Omental fat pad (tissue), 3 donors: ENCODE measurements at regions not wholly inside any gene's neighbourhood (a gene's known extent, or its start where the extent isn't known, plus 50 kb on each side); places are given as distances from the start of the nearest gene placed in this dataset.
"Not testable (repeated sequence)": the region's sequence is repeated elsewhere in the genome, so short reads cannot be mapped to it uniquely, and the experiment has no call there.

Source experiments
- ATAC-seq: fragments of 150-250 bp; one replicate; pipeline ENCODE4 v1.9.1; 2016; ENCODE audit warnings: mild to moderate bottlenecking, moderate library complexity; ENCODE audit not compliant: low FRiP score
- DNase-seq: peaks from one replicate; pipeline ENCODE4 v3.0.0-alpha.2; 2019; ENCODE audit warnings: low spot score
- TF ChIP-seq, protein P1 (sequence below), 3 donors: fragments of 450-650 bp; IDR thresholded peaks; one replicate each; pipeline ENCODE4 v1.5.1; 2016 to 2017; ENCODE audit warnings: antibody characterized with exemption in 3 of 3, mild to moderate bottlenecking in 3 of 3, moderate library complexity in 2 of 3

- ATAC-seq, result no peak
- no peak for DNase-seq
- TF ChIP-seq, protein P1, sequence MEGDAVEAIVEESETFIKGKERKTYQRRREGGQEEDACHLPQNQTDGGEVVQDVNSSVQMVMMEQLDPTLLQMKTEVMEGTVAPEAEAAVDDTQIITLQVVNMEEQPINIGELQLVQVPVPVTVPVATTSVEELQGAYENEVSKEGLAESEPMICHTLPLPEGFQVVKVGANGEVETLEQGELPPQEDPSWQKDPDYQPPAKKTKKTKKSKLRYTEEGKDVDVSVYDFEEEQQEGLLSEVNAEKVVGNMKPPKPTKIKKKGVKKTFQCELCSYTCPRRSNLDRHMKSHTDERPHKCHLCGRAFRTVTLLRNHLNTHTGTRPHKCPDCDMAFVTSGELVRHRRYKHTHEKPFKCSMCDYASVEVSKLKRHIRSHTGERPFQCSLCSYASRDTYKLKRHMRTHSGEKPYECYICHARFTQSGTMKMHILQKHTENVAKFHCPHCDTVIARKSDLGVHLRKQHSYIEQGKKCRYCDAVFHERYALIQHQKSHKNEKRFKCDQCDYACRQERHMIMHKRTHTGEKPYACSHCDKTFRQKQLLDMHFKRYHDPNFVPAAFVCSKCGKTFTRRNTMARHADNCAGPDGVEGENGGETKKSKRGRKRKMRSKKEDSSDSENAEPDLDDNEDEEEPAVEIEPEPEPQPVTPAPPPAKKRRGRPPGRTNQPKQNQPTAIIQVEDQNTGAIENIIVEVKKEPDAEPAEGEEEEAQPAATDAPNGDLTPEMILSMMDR (IDR thresholded peaks at IDR 0.05), result no peak
These were observed 505.2 kb upstream of the SYNCRIP start for GRCh38 chr6:86147859-86148258.

DNA sequence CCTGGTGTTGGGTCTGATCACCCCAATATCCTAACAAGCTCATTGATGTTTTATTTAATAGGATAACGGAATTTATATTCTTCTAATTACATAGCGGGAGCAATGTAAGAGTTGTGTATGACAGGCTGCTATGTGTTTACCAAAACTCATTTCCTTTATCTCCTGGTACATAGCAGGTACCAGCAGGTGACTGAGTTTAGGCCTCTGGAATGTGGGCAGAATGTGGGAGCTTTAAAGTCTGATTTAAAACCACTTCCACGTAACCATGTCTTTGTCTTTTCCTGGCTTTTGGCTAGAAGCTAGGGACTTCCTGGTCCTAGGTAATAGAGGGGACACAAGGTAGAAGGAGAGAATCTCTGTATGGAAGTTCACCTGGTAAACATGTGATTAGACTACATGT, 504.6 kb upstream of the SYNCRIP start:
- TF ChIP-seq, protein P1 (IDR thresholded peaks at IDR 0.05), result no peak
- DNase-seq, result no peak

DNA sequence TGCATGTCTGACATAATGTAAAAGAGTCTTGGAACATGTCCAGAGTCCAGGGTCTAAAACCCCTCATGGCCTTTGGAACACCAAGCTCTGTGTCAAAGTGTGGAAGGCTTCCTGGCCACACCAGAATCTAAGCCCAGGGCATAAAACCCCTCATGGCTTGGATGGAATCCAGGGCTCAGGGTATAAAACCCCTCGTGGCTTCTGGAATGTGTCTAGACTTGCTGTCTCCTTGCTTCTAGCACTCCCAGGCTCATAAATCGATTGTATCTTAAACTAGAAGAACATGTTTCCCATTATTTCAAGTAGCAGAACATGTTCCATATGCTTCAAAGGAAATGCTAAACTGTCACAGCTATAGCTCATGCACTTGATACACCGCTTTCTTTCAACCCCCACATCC, 504.1 kb upstream of the SYNCRIP start:
- not testable (repeated sequence) for DNase-seq

More for the DNA sequence above, 504.6 kb upstream of the SYNCRIP start:
- ATAC-seq, result no peak

DNA sequence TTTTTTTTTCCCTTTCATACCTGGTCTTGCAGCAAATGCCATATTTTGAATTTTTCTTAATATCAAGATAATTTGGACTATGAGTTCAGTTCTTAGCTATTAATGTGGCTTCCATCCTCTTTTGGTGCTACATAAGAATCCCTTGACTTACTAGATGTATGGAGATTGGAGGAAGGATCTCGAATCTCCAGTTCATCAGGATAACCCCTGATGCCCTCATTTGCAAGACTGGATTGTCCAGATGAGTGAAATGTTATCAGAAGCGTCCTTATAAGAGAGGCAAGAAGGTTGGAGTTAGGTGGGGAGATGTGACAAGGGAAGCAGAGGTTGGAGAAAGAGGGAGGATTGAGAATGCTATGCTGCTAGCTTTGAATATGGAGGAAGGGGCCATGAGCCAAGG, 499.6 kb upstream of the SYNCRIP start:
- ATAC-seq (no peak), DNase-seq (no peak)
- TF ChIP-seq, protein P1 (IDR thresholded peaks at IDR 0.05), result no peak

More for the DNA sequence above, 504.1 kb upstream of the SYNCRIP start:
- not testable (repeated sequence) for ATAC-seq

- no peak for DNase-seq
- ATAC-seq, result no peak
- TF ChIP-seq, protein P1 (IDR thresholded peaks at IDR 0.05), result no peak
These were observed 485.6 kb upstream of the SYNCRIP start for GRCh38 chr6:86128130-86128814.

DNA sequence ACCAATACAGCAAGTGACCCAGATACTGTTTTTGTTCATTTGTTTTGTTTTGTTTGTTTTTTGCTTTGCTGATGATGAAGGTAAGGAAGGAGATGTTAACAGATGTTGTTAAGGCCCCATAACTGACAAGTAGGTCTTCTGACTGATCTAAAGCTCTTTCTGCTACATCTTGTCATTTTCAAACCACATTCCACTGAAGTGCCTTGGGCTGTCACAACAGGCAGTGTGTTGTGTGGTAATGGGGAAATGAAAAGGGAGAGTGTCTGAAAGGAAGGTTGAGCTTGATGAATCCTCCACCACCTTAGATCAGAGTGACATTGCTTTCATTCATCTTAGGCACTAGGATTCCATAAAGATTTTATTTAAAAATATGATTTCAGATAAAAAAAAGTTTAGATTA, 479.4 kb upstream of the SYNCRIP start:
- DNase-seq, result no peak
- ATAC-seq, result no peak
- TF ChIP-seq, protein P1 (IDR thresholded peaks at IDR 0.05), result no peak

- TF ChIP-seq, protein P1 (IDR thresholded peaks at IDR 0.05), result no peak
- DNase-seq (no peak), ATAC-seq (no peak)
These were observed 475.6 kb upstream of the SYNCRIP start for GRCh38 chr6:86118271-86118670.
